ENCODE measurements at regions not wholly inside any gene's neighbourhood (a gene's known extent, or its start where the extent isn't known, plus 50 kb on each side); places are given as distances from the start of the nearest gene placed in this dataset.

- DNase-seq (ENCODE audit: low spot score): no peak
- Mint-ChIP-seq H3K27ac (no peak overlapping the region), H3K36me3 (no peaks in the 10 kb centered on the region), H3K4me1 (peaks cover 5% of the 10 kb centered on the region), H3K4me3 (no peak overlapping the region), H3K27me3 (ENCODE audit: insufficient read depth, low read depth) (no peaks in the 10 kb centered on the region), H3K9me3 (no peaks in the 10 kb centered on the region)
- Histone ChIP-seq H3K27ac (no peak overlapping the region), H3K4me1 (no peaks in the 10 kb centered on the region), H2AFZ (replicated peaks) (no peak overlapping the region), H3K4me3 (no peak overlapping the region), H3K9ac (no peak overlapping the region), H3K36me3 (no peaks in the 10 kb centered on the region), H3K27me3 (no peaks in the 10 kb centered on the region), H3K79me2 (ENCODE audit: low read depth) (no peaks in the 10 kb centered on the region), H3K4me2 (no peak overlapping the region), H3F3A (ENCODE audit: low read depth) (no peaks in the 10 kb centered on the region), H3K9me3 (ENCODE audit: low read depth) (no peaks in the 10 kb centered on the region), H4K20me1 (ENCODE audit: low read depth) (no peaks in the 10 kb centered on the region)
- TF ChIP-seq CTCF (IDR thresholded peaks at IDR 0.05): no peak
- TF ChIP-seq EZH2phosphoT487 (IDR thresholded peaks at IDR 0.05): no peak
- no peak for TF ChIP-seq EZH2 (IDR thresholded peaks at IDR 0.05)
These were observed 351.2 kb upstream of the SGO1 start for GRCh38 chr3:20537234-20537633.

- Mint-ChIP-seq H3K27me3 (ENCODE audit: insufficient read depth, low read depth) (no peaks in the 10 kb centered on the region), H3K4me3 (no peak overlapping the region), H3K27ac (no peak overlapping the region), H3K36me3 (no peaks in the 10 kb centered on the region), H3K9me3 (no peaks in the 10 kb centered on the region), H3K4me1 (no peaks in the 10 kb centered on the region)
- Histone ChIP-seq H3K4me1 (peaks cover 3% of the 10 kb centered on the region), H3K4me2 (no peak overlapping the region), H3F3A (ENCODE audit: low read depth) (no peaks in the 10 kb centered on the region), H3K36me3 (no peaks in the 10 kb centered on the region), H2AFZ (replicated peaks) (no peak overlapping the region), H3K27me3 (no peaks in the 10 kb centered on the region), H3K79me2 (ENCODE audit: low read depth) (no peaks in the 10 kb centered on the region), H3K27ac (no peak overlapping the region), H4K20me1 (ENCODE audit: low read depth) (no peaks in the 10 kb centered on the region), H3K9me3 (ENCODE audit: low read depth) (no peaks in the 10 kb centered on the region), H3K4me3 (no peak overlapping the region), H3K9ac (no peak overlapping the region)
- TF ChIP-seq CTCF (IDR thresholded peaks at IDR 0.05) (no peak), EZH2 (IDR thresholded peaks at IDR 0.05) (no peak), EZH2phosphoT487 (IDR thresholded peaks at IDR 0.05) (no peak)
- DNase-seq (ENCODE audit: low spot score): no peak
These were observed 343.9 kb upstream of the SGO1 start for GRCh38 chr3:20529911-20530310.

- H3K36me3 ChIP-seq: no peaks in the 10 kb centered on the region
- no peaks in the 10 kb centered on the region for H4K20me1 ChIP-seq (ENCODE audit: low read depth)
- H3K79me2 ChIP-seq (ENCODE audit: low read depth): no peaks in the 10 kb centered on the region
- Mint-ChIP-seq H3K4me1 (no peaks in the 10 kb centered on the region), H3K9me3 (no peaks in the 10 kb centered on the region), H3K36me3 (no peaks in the 10 kb centered on the region), H3K4me3 (no peak overlapping the region), H3K27me3 (ENCODE audit: insufficient read depth, low read depth) (no peaks in the 10 kb centered on the region), H3K27ac (no peak overlapping the region)
- no peak overlapping the region for H3K27ac ChIP-seq
- no peaks in the 10 kb centered on the region for H3K27me3 ChIP-seq
- H3K9ac ChIP-seq: no peak overlapping the region
- no peak for DNase-seq (ENCODE audit: low spot score)
- no peak overlapping the region for H3K4me2 ChIP-seq
- H3K4me3 ChIP-seq: no peak overlapping the region
- no peaks in the 10 kb centered on the region for H3K9me3 ChIP-seq (ENCODE audit: low read depth)
- H3F3A ChIP-seq (ENCODE audit: low read depth): no peaks in the 10 kb centered on the region
- H2AFZ ChIP-seq (replicated peaks): no peak overlapping the region
- TF ChIP-seq EZH2phosphoT487 (IDR thresholded peaks at IDR 0.05) (no peak), EZH2 (IDR thresholded peaks at IDR 0.05) (no peak), CTCF (IDR thresholded peaks at IDR 0.05) (no peak)
- peaks cover 3% of the 10 kb centered on the region for H3K4me1 ChIP-seq
These were observed 342.3 kb upstream of the SGO1 start for GRCh38 chr3:20528180-20528770.
